ENCODE measurements at regions not wholly inside any gene's neighbourhood (a gene's known extent, or its start where the extent isn't known, plus 50 kb on each side); places are given as distances from the start of the nearest gene placed in this dataset.

DNA sequence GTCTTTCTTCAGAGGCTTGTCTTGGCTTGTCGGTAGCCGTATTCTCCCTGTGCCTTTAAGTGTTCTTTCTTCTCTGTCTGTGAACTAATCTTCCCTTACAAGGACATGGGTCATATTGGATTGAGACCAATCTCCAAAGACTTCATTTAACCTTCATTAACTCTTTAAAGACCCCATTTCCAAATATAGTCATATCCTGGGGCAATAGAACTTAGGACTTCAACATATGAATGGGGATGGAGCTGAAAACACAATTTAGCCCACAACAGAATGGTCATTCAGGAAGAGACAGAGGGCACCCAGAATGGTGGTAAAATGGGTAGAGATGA lies 82.1 kb upstream of the TANK start:
- DNase-seq: no peak

DNA sequence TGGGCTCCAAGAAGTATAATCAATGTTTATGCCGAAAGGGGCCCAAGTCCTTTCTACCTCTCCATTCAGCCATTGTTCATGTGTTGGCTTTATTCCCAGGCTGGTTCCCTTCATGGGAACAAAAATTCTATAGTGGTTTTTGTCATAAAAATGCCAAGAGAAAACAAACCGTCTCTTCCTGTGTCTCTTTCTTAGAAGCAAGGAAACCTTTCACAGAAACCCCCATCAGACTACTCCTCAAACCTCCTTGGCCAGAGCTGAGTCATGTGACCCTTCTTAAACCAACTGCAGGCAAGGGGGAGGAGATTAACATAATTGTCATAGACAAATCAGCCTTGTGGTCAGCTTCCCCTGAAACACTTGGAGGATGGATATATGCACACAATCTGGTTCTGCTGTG lies 75.1 kb upstream of the TANK start:
- peak in 1 of 5 donors; percentile 75 for DNase-seq

DNA sequence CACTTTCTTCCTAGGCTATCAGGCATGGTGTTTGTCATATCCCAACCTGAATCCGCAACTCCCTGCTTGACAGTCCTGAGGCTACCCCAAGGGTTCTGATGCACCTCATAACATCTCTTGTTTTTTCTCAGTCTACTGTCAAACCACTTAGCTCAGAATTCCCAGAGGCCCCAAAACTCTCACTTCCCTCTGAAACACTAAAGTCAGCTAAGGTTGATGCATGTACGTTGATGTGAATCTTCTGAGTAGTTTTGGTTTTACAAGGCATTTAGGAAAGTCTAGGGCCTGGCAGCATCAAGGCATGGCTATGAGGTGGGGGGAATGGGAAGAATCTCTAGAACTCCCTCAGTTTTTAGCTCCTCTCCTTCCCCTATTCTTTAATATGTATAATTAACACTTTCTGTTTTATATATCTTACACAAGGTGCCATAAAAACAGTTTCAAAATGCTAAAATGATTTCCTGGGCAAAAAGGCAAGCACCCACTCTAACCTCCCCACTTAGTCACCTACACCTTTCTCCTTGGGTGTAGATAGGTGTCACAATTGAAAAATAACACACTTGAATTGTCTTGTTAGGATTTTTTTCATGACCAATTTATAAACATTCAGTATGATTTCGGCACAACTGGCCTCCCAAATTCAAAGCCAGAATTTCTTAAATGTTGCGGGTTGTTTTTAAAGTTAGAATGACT lies 71.4 kb upstream of the TANK start:
- DNase-seq: no peak

DNA sequence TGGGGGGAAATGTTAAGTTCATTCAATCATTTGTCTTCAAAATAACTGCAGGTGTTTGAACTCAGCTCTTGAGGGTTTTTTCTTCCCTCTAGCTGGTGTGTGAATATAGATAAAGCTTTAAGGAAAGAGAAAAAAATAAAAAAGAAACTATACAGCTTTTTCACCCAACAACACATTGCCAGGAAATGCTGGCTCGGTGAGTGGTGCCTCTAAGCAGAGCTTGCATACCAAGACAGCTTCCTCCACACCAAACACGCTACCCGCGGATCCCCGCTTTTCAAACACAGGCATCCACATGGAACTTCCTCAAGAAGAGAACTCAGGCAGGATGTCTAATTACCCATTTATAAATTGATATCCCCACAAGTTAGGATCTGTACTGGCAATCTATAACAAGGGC lies 69.8 kb upstream of the TANK start:
- DNase-seq: peak in 3 of 5 donors; percentile 2 to 71 (median 3)

DNA sequence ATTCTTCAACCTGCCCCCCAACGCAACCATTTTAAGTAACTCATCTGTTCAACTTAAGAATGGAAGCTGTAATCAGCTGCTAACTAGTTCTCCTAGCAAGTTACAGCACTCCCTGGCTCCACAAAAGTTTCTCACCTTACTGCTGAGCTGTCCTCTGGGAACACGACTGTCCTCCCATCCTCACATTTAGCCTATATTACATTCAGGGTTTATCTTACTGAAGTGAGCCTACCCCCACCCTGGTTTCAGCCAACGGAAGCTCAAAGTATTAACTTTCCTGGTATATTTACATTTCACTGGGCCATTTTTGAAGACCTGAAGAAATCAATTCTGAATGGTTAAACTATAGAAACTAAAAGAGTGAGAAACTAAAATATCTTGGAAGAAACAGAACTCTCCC lies 64.9 kb upstream of the TANK start:
- DNase-seq: no peak

DNA sequence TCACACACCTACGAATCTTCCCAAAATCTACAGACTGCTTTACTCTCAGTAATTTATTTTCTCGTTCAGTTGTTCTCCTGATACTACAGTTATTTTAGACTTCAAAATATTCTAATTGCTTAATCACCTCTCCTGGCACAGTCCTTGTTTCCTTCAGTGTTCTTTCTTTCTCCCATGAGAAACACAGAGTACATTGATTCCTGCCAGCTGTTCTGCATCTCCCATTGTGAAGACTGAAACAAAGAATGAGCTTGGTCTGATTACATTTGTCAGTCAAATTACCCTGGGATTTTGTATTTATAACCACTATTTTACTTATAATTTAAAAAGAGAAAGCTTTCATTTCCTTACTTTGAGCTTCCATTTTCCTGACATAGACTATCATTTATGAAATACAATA lies 63.9 kb upstream of the TANK start:
- DNase-seq: no peak

DNA sequence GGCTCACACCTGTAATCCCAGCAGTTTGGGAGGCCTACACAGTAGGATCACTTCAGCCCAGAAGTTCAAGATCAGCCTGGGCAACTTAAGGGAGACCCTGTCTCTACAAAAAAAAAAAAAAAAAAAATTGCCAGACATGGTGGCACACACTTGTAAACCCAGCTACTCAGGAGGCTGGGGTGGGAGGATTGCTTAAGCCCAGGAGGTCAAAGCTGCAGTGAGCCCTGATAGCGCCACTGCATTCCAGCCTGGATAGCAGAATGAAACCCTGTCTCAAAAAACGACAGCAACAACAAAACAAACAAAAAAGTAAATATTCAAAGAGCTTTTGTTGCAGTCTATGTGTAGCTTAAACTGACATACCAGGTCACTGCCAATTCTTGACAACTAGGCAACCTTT lies 63.1 kb upstream of the TANK start:
- DNase-seq: no peak

DNA sequence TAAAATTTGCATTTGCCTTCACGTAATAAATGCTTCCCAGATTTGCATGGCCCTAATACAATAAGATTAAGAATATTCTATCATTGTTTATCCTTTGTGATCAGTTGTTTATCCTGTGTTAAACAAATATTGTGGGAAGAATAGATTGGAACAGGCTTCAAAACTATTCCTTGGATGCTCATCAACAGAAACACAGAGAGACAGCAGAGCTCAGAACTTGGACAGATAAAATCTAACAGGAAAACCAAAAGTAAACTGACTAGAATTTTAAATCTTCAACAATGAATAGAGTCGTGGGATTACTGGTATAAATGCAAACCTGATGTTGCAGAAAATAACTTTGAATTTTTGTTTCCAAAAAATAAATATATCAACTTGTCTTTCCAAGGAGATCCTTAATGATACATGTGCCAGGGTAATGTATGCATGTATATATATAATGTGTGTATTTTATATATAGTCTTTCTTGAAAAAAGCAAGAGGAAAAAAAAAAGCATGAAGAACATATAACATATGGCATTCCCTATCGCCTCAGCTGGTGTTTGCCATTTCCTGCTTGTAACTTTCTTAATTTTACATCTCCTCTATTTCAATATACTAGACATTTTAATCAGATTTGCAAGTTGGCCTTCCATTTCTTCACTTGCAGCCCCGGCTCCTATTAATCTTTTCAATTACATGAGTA lies 59.9 kb upstream of the TANK start:
- DNase-seq: no peak

DNA sequence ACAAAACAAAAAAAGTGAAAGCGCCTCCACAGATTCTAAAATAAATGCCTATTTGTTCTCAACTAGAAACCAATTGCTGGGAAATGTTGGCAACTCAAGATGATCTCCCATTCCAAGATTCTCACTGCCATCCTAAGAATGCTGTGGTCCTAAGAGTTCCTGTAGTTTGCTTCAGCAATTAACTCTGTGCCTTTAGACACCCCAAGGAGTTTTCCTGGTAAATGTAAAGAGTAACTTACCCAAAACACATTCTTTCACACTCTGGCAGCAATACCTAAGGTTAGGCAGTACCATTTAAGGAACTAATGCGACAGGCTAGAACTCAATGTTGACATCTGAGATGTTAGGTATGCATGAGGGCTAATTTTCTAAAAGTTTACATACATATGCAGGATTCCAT lies 58.8 kb upstream of the TANK start:
- DNase-seq: no peak

DNA sequence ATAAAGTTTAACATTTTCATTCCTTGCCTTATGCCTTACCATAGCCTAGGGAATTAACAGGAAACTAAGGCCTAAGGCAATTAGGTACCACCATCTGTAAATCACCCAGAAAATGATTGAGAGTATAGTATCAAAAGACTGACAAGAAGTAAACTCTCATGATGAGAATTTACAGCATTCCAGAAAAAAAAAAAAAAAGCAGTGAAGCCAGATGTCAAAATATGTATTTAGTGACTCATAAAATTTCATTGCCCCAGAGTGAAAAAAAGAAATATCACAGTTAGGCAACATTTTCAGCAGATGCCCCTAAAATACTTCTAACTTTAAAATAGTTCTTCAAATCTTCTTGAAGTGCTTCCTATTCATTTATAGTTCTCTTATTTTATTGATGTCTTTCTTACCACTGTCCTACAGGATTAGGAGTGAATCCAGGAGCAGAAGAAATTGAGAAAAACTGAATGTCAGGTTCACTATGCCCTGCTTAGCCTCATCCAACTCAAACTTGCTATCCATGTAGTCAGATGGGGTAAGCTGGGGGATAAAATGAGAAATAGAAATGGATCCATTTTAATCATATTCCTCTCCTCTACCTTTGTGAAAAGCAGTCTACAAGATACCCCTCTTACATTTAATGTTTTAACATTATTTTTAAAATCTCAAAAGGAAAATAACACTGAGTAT lies 57.3 kb upstream of the TANK start:
- no peak for DNase-seq

DNA sequence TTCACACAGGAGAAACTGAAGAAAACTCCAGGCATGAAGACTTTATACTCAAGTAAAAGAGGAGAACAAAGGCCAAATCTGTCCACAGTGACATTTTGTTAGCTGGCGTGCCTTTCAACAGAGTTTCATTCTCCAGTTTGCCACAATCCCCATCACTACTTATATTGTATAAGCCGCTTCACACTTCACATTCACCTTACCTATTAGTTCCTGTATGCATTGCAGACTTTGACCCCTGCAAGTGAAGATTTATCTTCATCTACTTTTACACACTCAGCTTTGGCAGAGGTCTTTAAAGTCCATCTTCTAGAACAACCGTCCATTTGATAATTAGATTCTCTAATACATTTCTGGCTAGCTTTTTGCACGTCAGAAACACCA lies 56.8 kb upstream of the TANK start:
- no peak for DNase-seq

DNA sequence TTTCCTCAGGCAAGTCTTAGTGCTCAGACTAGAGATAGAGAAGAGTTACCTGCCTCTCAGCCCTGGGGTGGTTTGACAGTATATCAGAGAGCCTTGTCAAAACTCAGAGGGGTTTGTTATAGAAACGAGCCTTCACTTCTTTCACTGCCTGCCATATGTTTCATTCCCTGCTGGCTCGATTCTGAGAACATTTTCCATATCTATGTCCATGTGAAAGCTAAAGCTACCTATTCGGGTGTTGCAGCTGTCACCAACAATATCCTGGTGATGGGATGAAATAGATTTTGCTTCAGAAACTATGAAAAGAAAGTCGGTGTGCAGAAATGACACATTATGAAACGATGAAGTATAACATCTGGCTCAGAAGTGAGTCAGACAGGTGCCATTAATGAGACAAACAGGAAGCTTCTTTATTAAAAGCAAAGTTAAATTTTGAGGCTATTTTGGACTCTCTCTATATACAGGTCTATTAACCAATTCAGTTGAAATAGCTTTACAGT lies 56.1 kb upstream of the TANK start:
- peak in 1 of 5 donors; percentile 73 for DNase-seq

DNA sequence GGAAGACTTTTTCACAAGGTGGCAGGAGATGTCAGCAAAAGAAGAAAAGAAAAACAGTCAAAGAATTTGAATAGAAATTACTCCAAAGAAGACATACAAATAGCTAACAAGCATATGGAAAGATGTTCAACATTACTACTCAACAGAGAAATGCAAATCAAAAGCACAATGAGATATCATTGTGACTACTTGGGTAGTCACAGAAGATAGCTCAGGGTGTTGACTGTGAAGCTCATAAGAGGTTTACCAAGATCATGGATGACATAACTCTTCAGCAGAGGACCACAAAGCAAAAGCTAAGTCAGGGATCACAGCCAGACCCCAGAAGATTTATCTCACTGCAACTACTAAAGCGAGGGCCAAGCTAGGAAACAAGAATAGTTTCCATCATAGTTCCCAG lies 53.0 kb upstream of the TANK start:
- no peak for DNase-seq
